CD14-positive monocyte (primary cell): ENCODE measurements at regions not wholly inside any gene's neighbourhood (a gene's known extent, or its start where the extent isn't known, plus 50 kb on each side); places are given as distances from the start of the nearest gene placed in this dataset.

Experiments used
- DNase-seq, 3 donors: peaks; one replicate each; pipeline ENCODE4 v3.0.0-alpha.2; 2011 to 2022
- H2AFZ ChIP-seq: 2 replicates; pipeline ENCODE4 v1.6.0; 2012; ENCODE audit warnings: mild to moderate bottlenecking, low read depth, low read length, inconsistent platforms; ENCODE audit not compliant: insufficient read depth, poor library complexity, severe bottlenecking
- H3K27ac ChIP-seq, 2 donors: 1 replicate in 1 of 2; 2 replicates in 1 of 2; pipeline ENCODE4 v1.5.1; 2012 to 2013; ENCODE audit warnings: low read length in 2 of 2, control low read depth in 1 of 2, inconsistent platforms in 1 of 2, low read depth in 1 of 2, mild to moderate bottlenecking in 1 of 2
- H3K27me3 ChIP-seq, 2 donors: one replicate each; pipeline versions ENCODE4 v1.6.0 to v1.6.1; 2011 to 2013; ENCODE audit warnings: low read length in 2 of 2; ENCODE audit not compliant: control insufficient read depth in 2 of 2, insufficient read depth in 2 of 2
- H3K36me3 ChIP-seq, 2 donors: replicated peaks in 1 of 2; 1 replicate in 1 of 2; 2 replicates in 1 of 2; pipeline versions ENCODE4 v1.5.1 to v1.6.1; 2012 to 2013; ENCODE audit warnings: low read length in 2 of 2, control low read depth in 1 of 2, inconsistent platforms in 1 of 2, mild to moderate bottlenecking in 1 of 2; ENCODE audit not compliant: insufficient read depth in 2 of 2, control insufficient read depth in 1 of 2
- H3K4me1 ChIP-seq, 2 donors: 1 replicate in 1 of 2; 2 replicates in 1 of 2; pipeline versions ENCODE4 v1.5.1 to v1.6.1; 2012 to 2013; ENCODE audit warnings: low read length in 2 of 2, control low read depth in 1 of 2, inconsistent platforms in 1 of 2, mild to moderate bottlenecking in 1 of 2, moderate library complexity in 1 of 2; ENCODE audit not compliant: insufficient read depth in 2 of 2, control insufficient read depth in 1 of 2
- H3K4me2 ChIP-seq: replicated peaks from 2 replicates; pipeline ENCODE3; 2012; ENCODE audit warnings: low read length, moderate library complexity, mild to moderate bottlenecking; ENCODE audit not compliant: poor library complexity, severe bottlenecking; ENCODE audit errors: extremely low read depth
- H3K4me3 ChIP-seq, 3 experiments: fragments of 200-600 bp in 1 of 3; sonication (generic) in 1 of 3; replicated peaks in 1 of 3; 1 replicate in 2 of 3; 2 replicates in 1 of 3; pipeline ENCODE4 v1.5.1; 2011 to 2013; ENCODE audit warnings: low read length in 3 of 3, mild to moderate bottlenecking in 3 of 3, control low read depth in 2 of 3, low read depth in 2 of 3, inconsistent platforms in 1 of 3, moderate library complexity in 1 of 3
- H3K79me2 ChIP-seq: 2 replicates; pipeline ENCODE4 v1.6.0; 2012; ENCODE audit warnings: mild to moderate bottlenecking, control low read depth, inconsistent platforms, low read length, moderate library complexity; ENCODE audit not compliant: insufficient read depth
- H3K9ac ChIP-seq: 2 replicates; pipeline ENCODE4 v1.6.0; 2017; ENCODE audit warnings: low read length, mild to moderate bottlenecking; ENCODE audit not compliant: insufficient read depth, poor library complexity, severe bottlenecking
- H3K9me3 ChIP-seq, 2 donors: replicated peaks in 1 of 2; 1 replicate in 1 of 2; 2 replicates in 1 of 2; pipeline versions ENCODE4 v1.5.1 to v1.6.1; 2012 to 2013; ENCODE audit warnings: low read length in 2 of 2, control low read depth in 1 of 2; ENCODE audit not compliant: control insufficient read depth in 1 of 2, insufficient read depth in 1 of 2
- H4K20me1 ChIP-seq: 2 replicates; pipeline ENCODE4 v1.6.0; 2012; ENCODE audit warnings: mild to moderate bottlenecking, low read length, control low read depth, moderate library complexity; ENCODE audit not compliant: insufficient read depth
- H3K27ac Mint-ChIP-seq, 7 donors: one replicate each; pipeline ENCODE4 v1.8.0; 2020; ENCODE audit warnings: mild to moderate bottlenecking in 7 of 7, mixed read lengths in 7 of 7, moderate library complexity in 6 of 7, inconsistent platforms in 2 of 7
- H3K27me3 Mint-ChIP-seq, 3 donors: one replicate each; pipeline ENCODE4 v1.8.0; 2021 to 2022; ENCODE audit warnings: low read depth in 3 of 3, mild to moderate bottlenecking in 3 of 3, mixed read lengths in 3 of 3, moderate library complexity in 3 of 3, inconsistent platforms in 1 of 3
- H3K36me3 Mint-ChIP-seq, 2 donors: one replicate each; pipeline ENCODE4 v1.8.0; 2020; ENCODE audit warnings: mixed read lengths in 2 of 2, inconsistent platforms in 1 of 2, mild to moderate bottlenecking in 1 of 2
- H3K4me1 Mint-ChIP-seq: one replicate; pipeline ENCODE4 v1.8.0; 2020; ENCODE audit warnings: mild to moderate bottlenecking, mixed read lengths
- H3K4me3 Mint-ChIP-seq, 2 donors: one replicate each; pipeline ENCODE4 v1.8.0; 2020; ENCODE audit warnings: mild to moderate bottlenecking in 2 of 2, mixed read lengths in 2 of 2, moderate library complexity in 1 of 2
- H3K9me3 Mint-ChIP-seq, 7 donors: one replicate each; pipeline ENCODE4 v1.8.0; 2020 to 2022; ENCODE audit warnings: mixed read lengths in 7 of 7, mild to moderate bottlenecking in 6 of 7, moderate library complexity in 6 of 7, inconsistent platforms in 2 of 7
- CTCF ChIP-seq: fragments of 200-600 bp; IDR thresholded peaks from one replicate; pipeline ENCODE4 v1.8.0; 2022; ENCODE audit warnings: antibody characterized with exemption, mild to moderate bottlenecking
- WGBS: methylation state at CpG from one replicate; pipeline ENCODE4 v1.1.5; 2013; ENCODE audit warnings: missing lambda C conversion rate; ENCODE audit not compliant: insufficient coverage; 5-methylcytosine and 5-hydroxymethylcytosine counted together
- intact Hi-C, 2 donors: fragments of 100-400 bp; cut with micrococcal nuclease; formaldehyde crosslinking; loops; one replicate each; pipeline versions ENCODE4 v1.15.0 to v1.15.1; 2023

GRCh38 chr5:21681911-21682310 is 1171.2 kb downstream of the CDH12 start:
- Mint-ChIP-seq H3K4me3 (no peak overlapping the region), H3K27me3 (no peaks in the 10 kb centered on the region), H3K9me3 (peaks cover 0 to 3% (median 2%) of the 10 kb centered on the region in 7 donors), H3K4me1 (no peaks in the 10 kb centered on the region), H3K36me3 (no peaks in the 10 kb centered on the region), H3K27ac (no peak overlapping the region)
- intact Hi-C loops = no loop called here
- no peak for TF ChIP-seq CTCF
- H3K79me2 ChIP-seq = no peaks in the 10 kb centered on the region
- no peaks in the 10 kb centered on the region for H4K20me1 ChIP-seq
- H3K27me3 ChIP-seq = no peaks in the 10 kb centered on the region
- no peak overlapping the region for H3K9ac ChIP-seq
- H3K9me3 ChIP-seq = peaks cover 5 to 6% of the 10 kb centered on the region in 2 donors
- no peak overlapping the region for H3K4me3 ChIP-seq
- no peaks in the 10 kb centered on the region for H3K4me1 ChIP-seq
- no CpG with 5 or more reads among the region's 2 CpGs for WGBS
- no peak overlapping the region for H3K27ac ChIP-seq
- DNase-seq = no peak
- no peak overlapping the region for H3K4me2 ChIP-seq
- H2AFZ ChIP-seq = no peak overlapping the region
- H3K36me3 ChIP-seq = no peaks in the 10 kb centered on the region

GRCh38 chr5:21680641-21681040 is 1172.5 kb downstream of the CDH12 start:
- TF ChIP-seq CTCF = no peak
- H3K27ac ChIP-seq = no peak overlapping the region
- H3K27ac Mint-ChIP-seq = no peak overlapping the region
- no peak overlapping the region for H2AFZ ChIP-seq
- no peak overlapping the region for H3K4me3 ChIP-seq
- no peak for DNase-seq
- peaks cover 0 to 3% (median 2%) of the 10 kb centered on the region in 7 donors for H3K9me3 Mint-ChIP-seq
- H3K36me3 ChIP-seq = no peaks in the 10 kb centered on the region
- WGBS = no CpG with 5 or more reads among the region's 2 CpGs
- no peak overlapping the region for H3K9ac ChIP-seq
- no peak overlapping the region for H3K4me2 ChIP-seq
- no peaks in the 10 kb centered on the region for H3K36me3 Mint-ChIP-seq
- no peaks in the 10 kb centered on the region for H4K20me1 ChIP-seq
- H3K4me3 Mint-ChIP-seq = no peak overlapping the region
- H3K4me1 ChIP-seq = no peaks in the 10 kb centered on the region
- intact Hi-C loops = no loop called here
- no peaks in the 10 kb centered on the region for H3K27me3 Mint-ChIP-seq
- peaks cover 4 to 5% of the 10 kb centered on the region in 2 donors for H3K9me3 ChIP-seq
- no peaks in the 10 kb centered on the region for H3K27me3 ChIP-seq
- no peaks in the 10 kb centered on the region for H3K4me1 Mint-ChIP-seq
- H3K79me2 ChIP-seq = no peaks in the 10 kb centered on the region
